GM21528 (cell line): ENCODE measurements at regions not wholly inside any gene's neighbourhood (a gene's known extent, or its start where the extent isn't known, plus 50 kb on each side); places are given as distances from the start of the nearest gene placed in this dataset.

Experiments
- ATAC-seq: cut with Tn5 transposase; IDR thresholded peaks from one replicate; pipeline ENCODE4 v1.9.1; 2021; ENCODE audit warnings: mild to moderate bottlenecking, moderate library complexity; ENCODE audit not compliant: unreplicated experiment, low FRiP score

DNA sequence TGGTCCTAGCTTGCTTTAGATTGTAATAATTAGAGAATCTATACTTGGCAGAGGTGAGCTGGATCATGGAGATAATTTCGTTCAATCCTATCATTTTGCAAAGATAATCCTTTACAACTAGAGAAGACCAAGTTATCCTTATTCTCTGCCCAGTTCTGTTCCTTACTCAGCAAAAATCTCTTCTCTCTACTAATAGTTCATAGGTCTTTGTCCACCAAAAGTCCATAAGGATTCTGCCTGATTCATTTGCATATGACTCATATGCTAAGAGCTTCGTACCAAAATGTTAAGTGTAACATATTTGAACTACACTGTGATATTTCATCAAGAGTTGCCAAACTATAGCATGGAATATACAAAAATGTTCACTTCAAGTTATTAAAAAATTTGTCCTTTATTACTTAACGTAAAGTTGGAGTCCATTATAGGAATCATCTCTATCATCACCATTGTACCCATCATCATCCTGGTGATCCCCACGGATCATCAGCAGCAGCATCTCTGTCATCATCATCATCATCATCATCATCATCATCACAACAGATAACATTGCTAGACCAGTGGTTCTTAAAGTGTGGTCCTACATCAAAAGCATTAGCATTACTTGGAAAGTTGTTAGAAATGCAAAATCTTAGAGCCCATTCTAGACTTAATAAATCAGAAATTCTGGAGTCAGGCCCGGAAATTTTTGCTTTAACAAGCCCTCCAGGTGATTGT, 463.0 kb downstream of the DHX35 start:
- no peak for ATAC-seq

DNA sequence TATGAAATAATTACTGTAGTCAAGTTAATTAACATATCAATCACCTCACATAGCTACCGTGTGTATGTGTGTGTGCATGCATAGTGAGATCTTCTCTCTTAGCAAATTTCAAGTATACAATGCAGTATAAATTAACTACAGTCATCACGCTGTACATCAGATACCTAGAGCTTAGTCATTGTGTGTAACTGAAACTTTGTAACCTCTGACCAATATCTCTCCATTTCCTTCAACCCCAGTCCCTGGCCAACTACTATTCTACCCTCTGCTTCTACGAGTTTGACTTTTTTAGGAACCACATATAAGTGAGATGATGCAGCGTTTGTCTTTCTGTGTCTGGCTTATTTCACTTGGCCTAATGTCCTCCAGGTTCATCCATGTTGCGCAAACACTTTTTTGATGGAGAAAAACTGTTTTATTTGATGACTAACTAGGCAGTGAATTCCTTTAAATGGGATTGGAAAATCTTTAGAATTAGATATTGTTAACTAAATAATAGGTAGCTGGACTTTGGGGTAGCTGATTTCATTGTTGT, 459.5 kb downstream of the DHX35 start:
- no peak for ATAC-seq

DNA sequence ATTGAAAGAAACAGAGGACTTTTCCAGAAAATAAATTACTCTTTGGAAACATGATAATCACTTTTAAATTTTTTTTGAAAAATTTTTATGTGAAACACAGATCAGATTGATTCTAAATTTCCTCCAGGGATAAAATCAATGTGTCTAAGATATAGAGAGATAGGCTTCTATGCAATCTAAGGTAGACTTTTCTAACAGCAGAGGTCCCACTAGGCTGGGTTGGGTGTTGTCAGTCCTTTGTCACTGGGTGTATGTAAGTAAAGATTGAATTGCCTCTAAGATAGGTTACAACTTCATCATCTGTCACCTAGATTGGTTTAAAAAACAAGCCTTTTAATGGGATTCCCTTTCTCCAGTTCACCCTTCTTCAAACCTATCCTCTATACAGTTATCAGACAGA, 449.9 kb downstream of the DHX35 start:
- ATAC-seq: no peak

DNA sequence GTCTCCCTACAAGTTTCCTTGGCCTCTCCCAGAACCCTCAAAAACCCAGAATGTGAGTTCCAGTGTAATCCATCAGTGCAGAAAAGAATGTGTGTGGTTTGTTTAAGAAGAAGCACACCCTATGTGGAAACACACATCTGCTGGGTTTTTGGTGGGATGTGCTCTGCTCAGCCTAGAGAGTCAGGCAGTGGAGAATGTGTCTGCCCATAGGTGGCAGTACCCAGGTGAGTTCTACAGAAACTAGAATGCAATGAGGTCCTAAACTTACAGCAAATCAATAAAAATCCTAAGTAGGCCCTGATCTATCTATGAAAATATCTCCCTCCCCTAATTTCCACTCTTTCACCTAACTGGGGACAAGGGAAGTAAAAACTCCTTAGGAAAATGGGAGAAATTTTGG, 437.3 kb downstream of the DHX35 start:
- ATAC-seq: no peak

DNA sequence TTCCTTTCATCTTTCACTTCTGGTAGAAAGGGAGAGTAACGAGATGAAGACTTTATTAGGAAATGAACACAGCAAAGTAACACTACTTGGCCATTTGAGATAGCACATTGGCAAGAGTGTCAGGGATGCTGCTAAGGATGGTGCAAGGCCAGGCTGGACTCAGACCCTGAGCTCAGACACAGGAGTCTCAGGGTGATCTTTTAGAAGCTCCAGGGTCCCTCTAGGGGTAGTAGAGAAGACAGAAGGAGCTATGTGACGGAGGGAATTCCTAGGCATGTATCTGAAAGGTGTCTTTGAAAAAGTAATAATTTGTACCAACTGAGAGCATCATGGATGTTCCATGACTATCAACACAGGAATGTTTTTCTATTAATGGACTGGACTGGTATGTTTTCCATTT, 436.5 kb downstream of the DHX35 start:
- no peak for ATAC-seq

DNA sequence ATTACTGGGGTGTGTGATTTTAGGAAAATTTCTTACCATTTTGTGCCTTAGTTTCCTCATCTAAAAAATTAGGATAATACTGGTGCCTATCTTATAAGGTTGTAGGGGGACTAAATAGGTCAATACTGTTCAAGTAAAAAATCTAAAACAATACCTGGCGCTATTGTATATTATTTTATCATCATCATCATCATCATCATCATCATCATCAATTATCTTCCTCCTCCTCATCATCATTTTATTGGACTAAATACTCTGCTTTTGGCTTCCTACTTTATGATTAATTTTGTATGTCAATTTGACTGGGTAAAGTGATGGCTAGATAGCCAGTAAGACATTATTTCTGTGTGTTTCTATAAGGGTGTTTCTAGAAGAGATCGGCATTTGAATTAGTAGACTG, 435.5 kb downstream of the DHX35 start:
- ATAC-seq: no peak

DNA sequence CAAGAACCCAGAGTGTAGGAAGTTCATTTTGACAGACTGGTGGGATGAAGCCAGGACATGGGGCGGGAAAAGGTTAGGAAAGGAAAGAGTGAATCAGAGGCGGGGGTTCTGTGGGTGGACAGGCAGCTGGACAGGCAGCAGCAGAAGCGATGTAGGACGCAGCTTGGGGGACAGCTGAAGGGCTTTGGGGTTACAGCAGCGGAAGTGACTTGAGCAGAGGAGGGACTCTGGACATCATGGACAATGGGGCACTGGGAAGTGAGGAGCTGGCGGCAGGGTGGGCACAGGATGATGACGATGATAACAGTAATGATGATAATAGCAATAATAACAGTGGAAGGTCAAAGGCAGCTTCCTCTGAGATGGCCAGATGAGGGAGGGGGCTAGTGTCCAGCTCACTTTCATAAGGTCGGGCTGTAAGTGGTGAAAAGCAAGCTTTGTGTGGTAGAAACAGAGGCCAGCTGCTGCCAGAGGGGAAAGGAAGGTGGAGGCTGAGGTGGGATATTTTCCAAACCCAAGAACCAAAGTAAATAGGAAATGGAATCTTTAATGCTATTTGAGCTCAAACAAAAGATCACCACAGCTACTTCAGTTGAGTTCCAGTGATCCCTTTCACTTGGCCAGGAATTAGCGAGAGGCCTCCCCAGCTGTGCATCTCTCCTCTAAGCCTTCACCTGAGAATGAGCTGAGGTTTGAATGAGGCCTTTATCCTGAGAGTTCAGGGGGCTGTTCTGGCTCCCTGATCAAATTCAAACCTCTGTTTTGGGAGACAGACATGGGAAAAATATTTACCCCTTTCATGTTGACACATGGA, 433.5 kb downstream of the DHX35 start:
- no peak for ATAC-seq

DNA sequence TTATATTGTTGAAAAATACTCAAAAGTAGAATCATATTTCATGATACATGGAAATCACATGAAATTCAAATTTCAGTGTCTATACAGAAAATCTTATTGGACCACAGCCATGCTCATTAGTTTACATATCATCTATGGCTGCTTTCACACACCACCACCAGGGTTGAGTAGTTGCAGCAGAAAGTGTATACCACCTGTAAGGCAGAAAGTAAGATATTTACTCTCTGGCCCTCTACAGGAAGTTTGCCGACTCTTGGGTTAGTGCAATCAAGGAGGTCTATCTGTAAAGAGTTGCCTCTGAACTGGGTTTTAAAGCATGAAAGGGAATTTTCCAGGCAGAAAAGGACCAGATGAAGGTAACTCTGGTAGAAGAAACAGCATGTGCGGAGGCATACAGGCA, 432.3 kb downstream of the DHX35 start:
- ATAC-seq: no peak

DNA sequence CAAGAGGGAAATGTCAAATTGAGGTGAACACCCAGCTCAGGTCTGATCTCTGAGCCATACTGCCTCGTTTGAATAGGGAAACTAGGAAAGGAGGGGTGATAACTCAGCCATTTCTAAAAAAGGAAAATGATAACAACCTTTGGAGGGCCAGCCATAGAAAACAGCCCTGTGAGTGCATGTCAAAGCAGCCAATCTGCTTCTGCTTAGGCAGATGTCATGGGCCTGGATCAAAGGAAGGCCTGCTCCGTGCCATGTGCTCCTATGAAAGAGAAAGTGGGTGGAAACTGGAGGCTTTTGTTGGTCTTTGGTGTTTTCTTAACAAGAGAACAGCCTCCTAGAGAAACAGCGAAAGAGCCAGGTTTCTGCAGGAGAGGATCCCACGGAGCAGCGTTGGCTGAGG, 428.0 kb downstream of the DHX35 start:
- no peak for ATAC-seq

DNA sequence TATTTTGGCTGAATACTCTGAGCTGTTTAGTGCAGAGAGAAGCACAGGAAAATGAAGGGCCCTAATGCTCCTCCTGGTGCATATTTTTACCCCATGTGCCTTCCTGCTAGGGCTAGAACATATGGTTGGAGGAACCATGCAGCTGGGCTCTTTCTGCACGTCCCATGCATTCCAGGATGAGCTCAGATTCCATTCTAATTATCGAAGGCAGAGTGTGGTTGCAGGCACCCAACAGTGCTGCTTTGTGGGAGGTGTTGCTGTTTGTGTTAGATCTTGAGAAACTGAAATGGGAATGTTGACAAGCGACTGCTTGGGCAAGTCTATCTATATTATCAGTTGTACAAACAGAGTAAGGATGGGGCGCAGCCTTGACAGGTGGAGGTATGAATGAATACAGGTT, 419.5 kb downstream of the DHX35 start:
- no peak for ATAC-seq

DNA sequence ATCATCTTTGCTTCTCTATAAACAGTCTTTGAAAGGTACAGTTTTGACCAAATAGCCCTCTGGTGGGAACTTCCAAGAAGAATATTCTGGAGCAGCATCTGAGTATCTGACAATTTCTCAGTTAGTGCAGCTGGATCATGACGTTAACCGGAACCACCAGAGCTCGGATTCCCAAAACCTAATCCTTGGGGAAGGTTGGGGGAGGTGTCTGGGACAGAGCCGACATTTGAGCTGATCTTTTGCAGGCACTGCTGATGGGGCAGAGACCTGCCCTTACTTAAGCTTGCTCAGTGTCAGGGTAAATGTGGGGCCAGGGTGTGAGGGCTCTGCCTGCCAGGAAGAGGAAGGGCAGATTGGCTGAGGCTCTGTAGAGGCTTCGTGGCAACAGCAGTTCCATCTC, 416.6 kb downstream of the DHX35 start:
- ATAC-seq: no peak

DNA sequence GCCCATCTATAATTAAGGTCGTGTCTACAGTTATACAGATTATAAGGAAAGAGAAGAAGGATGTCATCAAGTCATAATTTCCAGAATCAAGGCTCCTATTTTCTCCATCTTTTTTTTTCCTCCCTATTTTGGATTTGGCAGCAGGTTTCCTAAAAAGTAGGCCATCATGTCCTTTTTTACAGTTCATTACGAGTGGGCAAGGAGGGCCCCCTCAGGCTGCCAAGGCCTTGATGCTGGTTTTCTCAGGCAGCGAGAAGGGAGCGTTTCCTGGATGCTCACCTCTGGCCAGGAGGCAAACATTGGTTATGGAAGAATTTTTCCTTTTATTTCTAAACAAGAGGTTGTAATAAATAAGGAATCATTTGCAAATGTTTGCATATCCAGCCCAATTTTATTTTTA, 414.6 kb downstream of the DHX35 start:
- ATAC-seq: no peak

DNA sequence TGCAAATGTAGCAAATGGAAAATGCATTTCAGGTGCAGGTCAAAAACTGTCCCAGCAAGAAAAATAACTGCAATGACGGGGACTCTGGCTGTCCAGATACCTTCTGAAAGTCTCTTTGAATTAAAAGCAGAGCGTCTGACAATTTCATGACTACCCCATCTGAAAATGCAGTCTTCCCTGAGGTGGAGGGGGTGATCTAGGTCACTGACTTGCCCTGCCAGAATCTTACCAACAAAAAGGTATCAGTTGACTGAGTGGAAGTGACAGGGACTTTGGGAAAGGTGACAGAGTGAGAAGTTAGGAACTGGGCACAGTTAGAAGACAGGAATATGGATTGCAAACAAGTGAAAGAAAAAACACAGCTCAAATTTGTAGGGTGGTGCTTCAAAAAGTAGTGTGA, 402.2 kb downstream of the DHX35 start:
- no peak for ATAC-seq

DNA sequence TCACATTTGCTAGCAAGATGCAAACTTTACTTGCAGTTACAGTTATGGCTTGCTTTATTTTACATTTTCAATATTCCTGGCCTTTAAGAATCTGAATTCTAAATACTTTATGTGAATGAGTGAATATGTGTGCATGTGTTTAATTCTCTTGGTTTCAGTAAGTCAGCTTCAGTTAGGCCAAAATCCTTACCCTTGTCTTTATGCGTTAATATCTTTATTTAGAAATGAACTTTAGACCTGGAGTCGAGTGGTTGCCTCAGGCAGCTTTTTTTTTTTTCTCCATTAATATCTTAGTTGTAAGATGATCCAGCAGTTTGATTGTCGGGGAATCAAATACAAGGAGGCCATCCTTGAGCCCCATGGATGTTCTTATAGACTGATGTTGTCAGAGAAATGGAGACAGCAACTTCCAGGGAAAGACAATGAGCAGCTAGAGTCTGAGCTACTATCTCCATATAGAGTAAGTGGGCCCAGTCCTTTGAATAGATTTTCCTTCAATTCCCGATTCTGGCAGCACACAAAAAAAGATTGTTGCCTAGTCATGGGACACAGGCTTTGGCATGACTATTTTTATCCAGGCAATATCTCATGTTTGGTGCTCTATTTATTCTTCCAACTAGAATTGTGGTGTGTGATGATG, 398.0 kb downstream of the DHX35 start:
- no peak for ATAC-seq

DNA sequence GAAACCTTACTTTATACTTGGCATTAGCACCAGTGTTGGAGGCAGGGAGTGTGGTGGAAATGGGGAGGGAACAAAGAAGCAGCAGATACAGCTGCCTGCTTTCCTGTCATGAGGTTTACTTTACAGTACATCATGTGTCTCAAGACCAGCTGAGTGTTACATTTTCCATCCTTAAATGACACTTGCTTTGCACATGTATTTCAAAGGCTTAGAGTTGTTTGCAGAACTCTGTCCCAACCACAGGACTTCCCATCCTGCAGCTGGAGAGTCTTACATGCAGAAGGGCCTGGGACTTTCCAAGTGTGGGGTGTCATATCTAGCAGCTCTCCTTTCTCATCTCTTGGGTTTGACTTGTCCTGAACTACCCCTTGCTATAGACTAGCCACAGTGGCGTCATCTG, 395.9 kb downstream of the DHX35 start:
- no peak for ATAC-seq

DNA sequence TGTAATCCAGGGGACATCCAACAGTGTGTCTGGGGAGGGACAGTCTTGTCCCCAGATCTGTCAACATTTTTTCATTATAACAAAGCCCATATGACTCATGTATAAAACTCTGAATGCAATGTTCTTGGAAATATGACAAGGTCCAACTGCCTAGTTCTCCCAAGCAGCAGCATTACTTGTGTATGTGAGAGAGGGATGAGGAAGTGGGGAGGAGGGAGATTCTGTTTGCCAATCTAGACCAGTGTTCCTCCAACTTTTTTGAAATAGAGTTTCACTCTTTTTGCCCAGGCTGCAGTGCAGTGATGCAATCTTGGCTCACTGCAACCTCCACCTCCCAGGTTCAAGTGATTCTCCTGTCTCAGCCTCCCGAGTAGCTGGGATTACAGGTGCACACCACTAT, 394.8 kb downstream of the DHX35 start:
- ATAC-seq: no peak

DNA sequence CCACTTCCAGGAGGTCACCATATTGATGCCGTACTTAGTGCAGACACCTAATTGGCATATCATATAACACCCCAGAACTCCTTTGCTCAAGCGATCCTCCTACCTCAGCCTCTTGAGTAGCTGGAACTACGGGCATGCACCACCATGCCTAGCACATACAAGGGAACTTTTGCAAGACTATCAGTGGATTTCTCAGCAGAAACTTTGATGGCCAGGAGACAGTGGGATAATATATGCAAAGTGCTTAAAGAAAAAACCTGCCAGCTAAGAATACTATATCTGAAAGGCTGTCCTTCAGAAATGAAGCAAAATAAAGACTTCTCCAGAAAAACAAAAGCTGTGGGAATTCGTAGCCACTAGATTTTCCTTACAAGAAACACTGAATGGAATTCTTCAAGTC, 387.1 kb downstream of the DHX35 start:
- ATAC-seq: no peak

DNA sequence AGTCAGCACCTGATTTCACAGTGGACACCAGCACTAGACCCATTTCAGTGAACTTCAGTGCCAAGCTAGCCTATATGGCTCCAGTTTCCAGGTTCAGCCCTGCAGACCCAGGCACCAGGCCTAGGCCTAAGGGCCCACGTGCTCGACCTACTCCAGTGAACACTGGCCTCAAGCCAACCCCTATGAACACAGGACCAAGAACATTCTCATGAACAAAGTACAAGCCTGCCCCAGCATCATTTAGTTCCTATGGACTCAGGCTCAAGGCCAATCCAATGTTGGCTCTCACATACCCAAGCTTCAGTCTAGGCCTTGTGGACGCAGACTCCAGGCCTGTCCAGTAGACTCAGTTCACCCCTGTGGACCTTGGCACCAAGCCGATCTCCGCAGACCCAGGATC, 385.5 kb downstream of the DHX35 start:
- ATAC-seq: no peak

DNA sequence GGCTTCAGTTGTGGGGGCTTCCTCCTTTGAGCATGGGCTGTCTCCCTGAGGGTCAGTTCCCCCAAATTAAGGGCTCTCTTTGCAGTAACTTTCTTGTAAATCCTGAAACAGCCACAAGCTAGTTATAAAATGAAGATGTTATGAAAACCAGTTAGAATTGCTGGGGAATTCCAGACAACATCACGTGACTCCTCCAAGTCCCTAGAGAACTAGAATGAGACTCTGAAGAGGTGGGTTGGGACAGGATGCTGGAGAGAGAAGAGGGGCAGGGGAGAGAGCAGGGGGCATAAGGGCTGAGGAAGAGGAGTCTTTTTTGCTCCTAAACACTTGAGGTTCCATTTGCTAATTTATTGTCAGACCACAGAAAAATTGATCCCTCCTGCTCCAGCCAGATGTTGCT, 380.3 kb downstream of the DHX35 start:
- ATAC-seq: no peak

DNA sequence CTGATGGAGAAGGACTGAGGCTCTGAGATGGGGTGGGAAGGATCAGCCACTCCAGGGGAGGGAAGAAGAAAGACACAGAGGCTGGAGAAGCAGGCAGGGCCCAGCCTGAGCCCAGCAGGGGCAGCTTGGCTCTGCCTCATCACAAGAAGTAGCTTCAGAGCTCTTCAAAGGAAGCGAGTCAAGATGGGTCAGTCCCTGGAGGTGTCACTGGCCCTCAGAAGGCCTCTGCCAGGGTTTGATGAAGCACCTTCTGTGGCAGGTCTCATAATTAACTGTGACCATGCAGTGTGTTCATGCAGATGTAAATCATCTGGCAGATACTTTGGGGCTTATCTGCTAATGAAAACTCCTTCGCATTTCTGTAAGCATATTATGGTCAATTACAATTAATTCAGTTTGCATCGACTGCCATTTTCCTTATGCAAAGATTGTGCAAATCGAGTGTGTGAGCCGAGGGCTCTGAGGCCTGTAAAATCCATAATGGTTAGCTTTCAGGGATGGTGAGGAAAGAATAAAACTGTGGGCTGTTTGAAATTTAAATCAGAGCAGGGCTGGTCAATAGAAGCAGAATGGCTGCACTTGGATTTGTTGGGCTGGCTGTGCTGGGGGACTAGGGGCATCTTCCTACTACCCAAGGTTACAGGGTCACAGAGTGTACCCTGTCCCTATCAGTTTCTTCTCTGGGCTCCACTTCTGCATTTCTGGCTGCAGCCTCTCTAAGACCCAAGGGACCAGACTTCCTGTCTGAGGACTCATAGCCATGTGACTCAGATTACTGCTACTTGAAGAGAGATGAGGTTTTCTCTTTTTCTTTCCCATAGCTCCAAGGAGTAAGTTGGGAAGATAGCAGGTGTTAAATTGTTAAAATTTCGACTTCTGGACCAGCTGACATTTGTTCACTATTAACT, 376.6 kb downstream of the DHX35 start:
- peak; percentile 87 for ATAC-seq
